Tibial nerve (tissue), 4 donors: ENCODE measurements at regions not wholly inside any gene's neighbourhood (a gene's known extent, or its start where the extent isn't known, plus 50 kb on each side); places are given as distances from the start of the nearest gene placed in this dataset.

Experiments
- DNase-seq, 2 donors: peaks; one replicate each; pipeline ENCODE4 v3.0.0-alpha.2; 2019; ENCODE audit warnings: low spot score in 2 of 2
- H3K27ac ChIP-seq, 4 donors: fragments of 200-600 bp; sonication (generic) in 3 of 4; one replicate each; pipeline ENCODE4 v1.5.1; 2017 to 2019; ENCODE audit warnings: mild to moderate bottlenecking in 1 of 4
- H3K27me3 ChIP-seq, 2 donors: fragments of 200-600 bp; sonication (generic) in 1 of 2; one replicate each; pipeline versions ENCODE4 v1.5.1 to v1.6.0; 2017 to 2019
- H3K36me3 ChIP-seq, 3 donors: fragments of 200-600 bp; sonication (generic); one replicate each; pipeline ENCODE4 v1.5.1; 2018 to 2019
- H3K4me1 ChIP-seq, 4 donors: fragments of 200-600 bp; sonication (generic) in 3 of 4; one replicate each; pipeline ENCODE4 v1.5.1; 2017 to 2019
- H3K4me3 ChIP-seq, 4 donors: fragments of 200-600 bp; sonication (generic) in 3 of 4; one replicate each; pipeline ENCODE4 v1.5.1; 2017 to 2019; ENCODE audit warnings: mild to moderate bottlenecking in 1 of 4, moderate library complexity in 1 of 4
- H3K9me3 ChIP-seq, 4 donors: fragments of 200-600 bp; sonication (generic) in 3 of 4; one replicate each; pipeline ENCODE4 v1.5.1; 2017 to 2019
- EP300 ChIP-seq, 2 donors: sonication (generic); formaldehyde crosslinking; IDR thresholded peaks; one replicate each; pipeline ENCODE4 v1.6.1; 2017; ENCODE audit warnings: antibody characterized with exemption in 2 of 2, mild to moderate bottlenecking in 1 of 2
- POLR2A ChIP-seq, 2 donors: fragments of 450-650 bp; IDR thresholded peaks; one replicate each; pipeline ENCODE4 v1.6.1; 2017; ENCODE audit warnings: antibody characterized with exemption in 2 of 2, mild to moderate bottlenecking in 2 of 2, moderate library complexity in 2 of 2
- WGBS, 2 donors: methylation state at CpG; one replicate each; pipeline ENCODE4 v1.1.5; 2018; 5-methylcytosine and 5-hydroxymethylcytosine counted together
- TF ChIP-seq, protein P1 (sequence below), 5 experiments: fragments of 200-600 bp in 3 of 5; fragments of 450-650 bp in 2 of 5; sonication (generic) in 3 of 5; IDR thresholded peaks; one replicate each; pipeline ENCODE4 v1.5.1; 2016 to 2019; ENCODE audit warnings: antibody characterized with exemption in 5 of 5, mild to moderate bottlenecking in 3 of 5, moderate library complexity in 2 of 5

- DNase-seq, result no peak
- no peaks in the 10 kb centered on the region for H3K4me1 ChIP-seq
- no peaks in the 10 kb centered on the region for H3K27me3 ChIP-seq
- no peak overlapping the region for H3K27ac ChIP-seq
- TF ChIP-seq, protein P1, sequence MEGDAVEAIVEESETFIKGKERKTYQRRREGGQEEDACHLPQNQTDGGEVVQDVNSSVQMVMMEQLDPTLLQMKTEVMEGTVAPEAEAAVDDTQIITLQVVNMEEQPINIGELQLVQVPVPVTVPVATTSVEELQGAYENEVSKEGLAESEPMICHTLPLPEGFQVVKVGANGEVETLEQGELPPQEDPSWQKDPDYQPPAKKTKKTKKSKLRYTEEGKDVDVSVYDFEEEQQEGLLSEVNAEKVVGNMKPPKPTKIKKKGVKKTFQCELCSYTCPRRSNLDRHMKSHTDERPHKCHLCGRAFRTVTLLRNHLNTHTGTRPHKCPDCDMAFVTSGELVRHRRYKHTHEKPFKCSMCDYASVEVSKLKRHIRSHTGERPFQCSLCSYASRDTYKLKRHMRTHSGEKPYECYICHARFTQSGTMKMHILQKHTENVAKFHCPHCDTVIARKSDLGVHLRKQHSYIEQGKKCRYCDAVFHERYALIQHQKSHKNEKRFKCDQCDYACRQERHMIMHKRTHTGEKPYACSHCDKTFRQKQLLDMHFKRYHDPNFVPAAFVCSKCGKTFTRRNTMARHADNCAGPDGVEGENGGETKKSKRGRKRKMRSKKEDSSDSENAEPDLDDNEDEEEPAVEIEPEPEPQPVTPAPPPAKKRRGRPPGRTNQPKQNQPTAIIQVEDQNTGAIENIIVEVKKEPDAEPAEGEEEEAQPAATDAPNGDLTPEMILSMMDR (IDR thresholded peaks at IDR 0.05), result no peak
- TF ChIP-seq EP300 (IDR thresholded peaks at IDR 0.05), result no peak
- no peak for TF ChIP-seq POLR2A (IDR thresholded peaks at IDR 0.05)
- H3K4me3 ChIP-seq, result no peak overlapping the region
- no peaks in the 10 kb centered on the region for H3K9me3 ChIP-seq
- 81 to 84% methylated on average over 4 of the region's 4 CpGs for WGBS, 2 donors
- no peaks in the 10 kb centered on the region for H3K36me3 ChIP-seq
Observed at GRCh38 chr17:14437176-14437575, 136.3 kb downstream of the HS3ST3B1 start.

GRCh38 chr17:14436266-14436665, 135.4 kb downstream of the HS3ST3B1 start:
- Histone ChIP-seq H3K27ac (no peak overlapping the region), H3K36me3 (no peaks in the 10 kb centered on the region), H3K9me3 (no peaks in the 10 kb centered on the region), H3K4me1 (no peaks in the 10 kb centered on the region), H3K27me3 (no peaks in the 10 kb centered on the region), H3K4me3 (no peak overlapping the region)
- 85 to 87% methylated on average over 4 of the region's 4 CpGs for WGBS, 2 donors
- no peak for DNase-seq
- TF ChIP-seq POLR2A (IDR thresholded peaks at IDR 0.05), result no peak

- Histone ChIP-seq H3K9me3 (no peaks in the 10 kb centered on the region), H3K27me3 (no peaks in the 10 kb centered on the region), H3K27ac (no peak overlapping the region), H3K4me1 (no peaks in the 10 kb centered on the region), H3K4me3 (no peak overlapping the region), H3K36me3 (no peaks in the 10 kb centered on the region)
- DNase-seq, result no peak
- TF ChIP-seq POLR2A (IDR thresholded peaks at IDR 0.05) (no peak), EP300 (IDR thresholded peaks at IDR 0.05) (no peak)
- TF ChIP-seq, protein P1 (IDR thresholded peaks at IDR 0.05), result no peak
Observed at GRCh38 chr17:14434506-14434905, 133.6 kb downstream of the HS3ST3B1 start.

DNA sequence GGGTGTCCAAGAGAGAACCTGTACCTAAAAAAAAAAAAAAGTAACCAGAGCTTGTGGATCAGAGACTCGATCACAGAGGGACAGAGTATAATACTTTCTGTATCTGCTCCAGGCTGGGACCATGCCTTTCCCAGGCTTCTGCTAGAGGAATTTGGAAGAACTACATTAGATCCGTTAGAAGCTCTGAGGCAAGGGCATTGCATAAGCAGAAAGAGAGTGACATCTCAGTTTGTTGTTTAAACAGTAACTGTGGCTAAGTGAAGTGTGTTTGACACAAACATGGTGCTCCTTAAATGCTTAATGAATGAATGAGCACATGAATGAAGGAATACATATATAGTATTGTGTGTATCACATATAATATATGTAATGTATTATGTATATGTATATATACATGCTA, 131.2 kb downstream of the HS3ST3B1 start:
- TF ChIP-seq EP300 (IDR thresholded peaks at IDR 0.05) (no peak), POLR2A (IDR thresholded peaks at IDR 0.05) (no peak)
- TF ChIP-seq, protein P1 (IDR thresholded peaks at IDR 0.05), result no peak

DNA sequence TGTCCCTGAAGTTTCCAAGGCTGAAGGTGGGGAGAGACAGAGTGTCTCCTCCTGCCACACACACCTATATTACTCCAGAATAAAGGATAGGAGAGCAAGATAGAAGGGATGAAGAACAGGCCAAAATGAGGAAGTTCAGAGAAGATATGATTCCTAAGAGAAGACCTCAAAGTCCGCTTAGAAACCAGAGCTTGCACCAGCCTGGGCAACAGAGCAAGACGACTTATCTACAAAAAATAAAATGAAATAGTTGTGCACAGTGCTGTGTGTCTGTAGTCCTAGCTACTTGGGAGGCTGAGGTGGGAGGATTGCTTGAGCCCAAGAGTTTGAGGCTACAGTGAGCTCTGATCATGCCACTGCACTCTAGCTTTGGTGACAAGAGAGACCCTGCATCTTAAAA, 128.2 kb downstream of the HS3ST3B1 start:
- no peaks in the 10 kb centered on the region for H3K9me3 ChIP-seq
- TF ChIP-seq, protein P1 (IDR thresholded peaks at IDR 0.05), result no peak
- TF ChIP-seq EP300 (IDR thresholded peaks at IDR 0.05) (no peak), POLR2A (IDR thresholded peaks at IDR 0.05) (no peak)
- DNase-seq, result no peak
- H3K36me3 ChIP-seq, result no peaks in the 10 kb centered on the region
- no peaks in the 10 kb centered on the region for H3K27me3 ChIP-seq
- no peaks in the 10 kb centered on the region for H3K4me1 ChIP-seq
- no peak overlapping the region for H3K27ac ChIP-seq
- 87 to 96% methylated on average over 2 of the region's 2 CpGs for WGBS, 2 donors
- H3K4me3 ChIP-seq, result no peak overlapping the region

More for the DNA sequence above, 131.2 kb downstream of the HS3ST3B1 start:
- Histone ChIP-seq H3K27me3 (no peaks in the 10 kb centered on the region), H3K9me3 (no peaks in the 10 kb centered on the region), H3K27ac (no peak overlapping the region), H3K4me1 (no peaks in the 10 kb centered on the region), H3K36me3 (no peaks in the 10 kb centered on the region), H3K4me3 (no peak overlapping the region)
- WGBS, 2 donors, result 79 to 82% methylated on average over 2 of the region's 2 CpGs
- DNase-seq, result no peak

- no peaks in the 10 kb centered on the region for H3K4me1 ChIP-seq
- H3K9me3 ChIP-seq, result no peaks in the 10 kb centered on the region
- no peak overlapping the region for H3K4me3 ChIP-seq
- no peak for TF ChIP-seq EP300 (IDR thresholded peaks at IDR 0.05)
- TF ChIP-seq, protein P1 (IDR thresholded peaks at IDR 0.05), result peak in 1 of 5 experiments; percentile 6
- 16 to 24% methylated on average over 1 of the region's 1 CpG for WGBS, 2 donors
- H3K27me3 ChIP-seq, result no peaks in the 10 kb centered on the region
- no peaks in the 10 kb centered on the region for H3K36me3 ChIP-seq
- no peak for DNase-seq
- no peak overlapping the region for H3K27ac ChIP-seq
Observed at GRCh38 chr17:14428648-14429029, 127.8 kb downstream of the HS3ST3B1 start.
